Kidney (tissue), 13 donors: ENCODE measurements at regions not wholly inside any gene's neighbourhood (a gene's known extent, or its start where the extent isn't known, plus 50 kb on each side); places are given as distances from the start of the nearest gene placed in this dataset.

Experiments
- DNase-seq, 5 donors: peaks; one replicate each; pipeline ENCODE4 v3.0.0-alpha.2; 2013 to 2020
- FAIRE-seq: peaks from 2 replicates; lab custom pipeline; 2012; peaks lifted over from hg19 to GRCh38; lab: Jason Lieb, UNC
- H3K27ac ChIP-seq, 2 donors: one replicate each; pipeline ENCODE4 v1.7.0; 2013; ENCODE audit warnings: low read depth in 2 of 2, low read length in 2 of 2, inconsistent platforms in 1 of 2
- H3K27me3 ChIP-seq: one replicate; pipeline ENCODE4 v1.7.1; 2013; ENCODE audit warnings: low read length, inconsistent platforms; ENCODE audit not compliant: control insufficient read depth, insufficient read depth
- H3K36me3 ChIP-seq, 3 donors: one replicate each; pipeline versions ENCODE4 v1.7.0 to v1.7.1; 2013; ENCODE audit warnings: low read length in 3 of 3, control low read depth in 1 of 3, inconsistent platforms in 1 of 3; ENCODE audit not compliant: insufficient read depth in 3 of 3, control insufficient read depth in 2 of 3
- H3K4me1 ChIP-seq, 3 donors: one replicate each; pipeline versions ENCODE4 v1.7.0 to v1.7.1; 2013; ENCODE audit warnings: low read length in 3 of 3, inconsistent platforms in 1 of 3, low read depth in 1 of 3; ENCODE audit not compliant: control insufficient read depth in 2 of 3, insufficient read depth in 2 of 3
- H3K4me3 ChIP-seq, 3 donors: one replicate each; pipeline versions ENCODE4 v1.7.0 to v1.8.1; 2013; ENCODE audit warnings: low read length in 3 of 3, control low read depth in 1 of 3, inconsistent platforms in 1 of 3
- H3K9ac ChIP-seq, 3 donors: one replicate each; pipeline versions ENCODE4 v1.7.0 to v1.7.1; 2013; ENCODE audit warnings: low read length in 3 of 3, control low read depth in 1 of 3, inconsistent platforms in 1 of 3
- H3K9me3 ChIP-seq, 3 donors: one replicate each; pipeline versions ENCODE4 v1.7.0 to v1.7.1; 2013; ENCODE audit warnings: low read length in 3 of 3, control low read depth in 1 of 3, inconsistent platforms in 1 of 3; ENCODE audit not compliant: control insufficient read depth in 2 of 3, insufficient read depth in 1 of 3
- CTCF ChIP-seq: IDR thresholded peaks from 3 replicates; pipeline ENCODE4 v1.5.1; 2012; ENCODE audit warnings: mild to moderate bottlenecking, moderate library complexity, borderline replicate concordance; ENCODE audit not compliant: insufficient read depth; ENCODE audit errors: extremely low read depth
- intact Hi-C: fragments of 100-400 bp; cut with DNase I; formaldehyde crosslinking; loops from one replicate; pipeline ENCODE4 v1.11.1; 2022
- donor health status: control.
- donor health status: control.
- donor health status: control.
- donor health status: control.
- donor health status: control.
- donor health status: DM: yes; HTN: yes; CAD: no.
- donor health status: Normal renal cell carcinoma (clear cell type).

- FAIRE-seq (no peak), DNase-seq (no peak)
- no peaks in the 10 kb centered on the region for H3K36me3 ChIP-seq
- no peak overlapping the region for H3K4me3 ChIP-seq
- peaks cover 0 to 6% (median 0%) of the 10 kb centered on the region in 3 donors for H3K9me3 ChIP-seq
- H3K27me3 ChIP-seq, result no peaks in the 10 kb centered on the region
- no peak overlapping the region for H3K27ac ChIP-seq
- no peak overlapping the region for H3K9ac ChIP-seq
- H3K4me1 ChIP-seq, result no peaks in the 10 kb centered on the region
- TF ChIP-seq CTCF, result no peak
- intact Hi-C loops, result no loop called here
These were observed 819.5 kb downstream of the SLC16A7 start for GRCh38 chr12:60415351-60415750.

- no peak overlapping the region for H3K4me3 ChIP-seq
- no peak for DNase-seq
- H3K4me1 ChIP-seq, result no peaks in the 10 kb centered on the region
- no peaks in the 10 kb centered on the region for H3K27me3 ChIP-seq
- H3K27ac ChIP-seq, result no peak overlapping the region
- H3K9ac ChIP-seq, result no peak overlapping the region
- FAIRE-seq, result no peak
- no peak for TF ChIP-seq CTCF
- intact Hi-C loops, result no loop called here
- H3K9me3 ChIP-seq, result peaks cover 0 to 9% (median 0%) of the 10 kb centered on the region in 3 donors
- H3K36me3 ChIP-seq, result no peaks in the 10 kb centered on the region
These were observed 824.2 kb downstream of the SLC16A7 start for GRCh38 chr12:60419986-60420385.

- H3K9ac ChIP-seq, result no peak overlapping the region
- FAIRE-seq (no peak), DNase-seq (no peak)
- no peak overlapping the region for H3K27ac ChIP-seq
- H3K27me3 ChIP-seq, result no peaks in the 10 kb centered on the region
- H3K4me1 ChIP-seq, result no peaks in the 10 kb centered on the region
- intact Hi-C loops, result no loop called here
- H3K9me3 ChIP-seq, result peaks cover 0 to 3% (median 0%) of the 10 kb centered on the region in 3 donors
- H3K36me3 ChIP-seq, result no peaks in the 10 kb centered on the region
- H3K4me3 ChIP-seq, result no peak overlapping the region
- no peak for TF ChIP-seq CTCF
These were observed 825.9 kb downstream of the SLC16A7 start for GRCh38 chr12:60421741-60422140.

- no peaks in the 10 kb centered on the region for H3K9me3 ChIP-seq
- H3K27me3 ChIP-seq, result no peaks in the 10 kb centered on the region
- TF ChIP-seq CTCF, result no peak
- no peak overlapping the region for H3K27ac ChIP-seq
- DNase-seq, result no peak
- no peaks in the 10 kb centered on the region for H3K4me1 ChIP-seq
- intact Hi-C loops, result no loop called here
- FAIRE-seq, result no peak
- H3K36me3 ChIP-seq, result no peaks in the 10 kb centered on the region
- H3K9ac ChIP-seq, result no peak overlapping the region
- H3K4me3 ChIP-seq, result no peak overlapping the region
These were observed 841.5 kb downstream of the SLC16A7 start for GRCh38 chr12:60437297-60437696.
